ENCODE measurements at regions not wholly inside any gene's neighbourhood (a gene's known extent, or its start where the extent isn't known, plus 50 kb on each side); places are given as distances from the start of the nearest gene placed in this dataset.

DNA sequence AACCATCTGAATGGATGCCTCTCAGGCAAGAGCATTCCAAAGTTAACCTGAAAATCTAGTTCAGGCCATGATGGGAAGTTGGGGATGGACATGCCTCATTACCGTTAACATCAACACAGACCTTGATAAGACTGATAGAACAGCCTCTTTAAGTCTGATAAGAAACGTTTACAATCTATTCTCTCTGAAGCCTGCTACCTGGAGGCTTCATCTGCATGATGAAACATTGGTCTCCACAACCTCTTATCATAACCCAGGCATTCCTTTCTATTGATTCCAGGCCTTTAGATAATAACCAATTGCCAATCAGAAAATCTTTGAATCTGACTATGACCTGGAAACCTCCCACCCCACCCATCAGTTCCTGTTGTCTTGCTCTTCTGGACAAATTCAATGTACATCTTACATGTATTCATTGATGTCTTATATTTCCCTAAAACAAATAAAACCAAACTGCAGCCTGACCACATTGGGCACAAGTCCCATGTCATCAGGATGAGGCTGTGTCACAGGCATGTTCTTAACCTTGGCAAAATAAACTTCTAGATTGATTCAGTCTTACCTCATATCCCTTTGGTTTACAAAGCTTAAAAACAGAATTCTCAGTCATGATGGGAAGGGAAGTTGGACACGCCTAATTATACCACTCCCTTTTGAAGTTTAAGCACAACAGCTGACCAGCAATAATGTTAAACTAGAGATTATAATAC lies 843.8 kb upstream of the SPRY2 start:
- TF ChIP-seq SIX5 (IDR thresholded peaks at IDR 0.05; ENCODE audit: low read depth, low read length, severe bottlenecking), result no peak
- TF ChIP-seq, protein P1, sequence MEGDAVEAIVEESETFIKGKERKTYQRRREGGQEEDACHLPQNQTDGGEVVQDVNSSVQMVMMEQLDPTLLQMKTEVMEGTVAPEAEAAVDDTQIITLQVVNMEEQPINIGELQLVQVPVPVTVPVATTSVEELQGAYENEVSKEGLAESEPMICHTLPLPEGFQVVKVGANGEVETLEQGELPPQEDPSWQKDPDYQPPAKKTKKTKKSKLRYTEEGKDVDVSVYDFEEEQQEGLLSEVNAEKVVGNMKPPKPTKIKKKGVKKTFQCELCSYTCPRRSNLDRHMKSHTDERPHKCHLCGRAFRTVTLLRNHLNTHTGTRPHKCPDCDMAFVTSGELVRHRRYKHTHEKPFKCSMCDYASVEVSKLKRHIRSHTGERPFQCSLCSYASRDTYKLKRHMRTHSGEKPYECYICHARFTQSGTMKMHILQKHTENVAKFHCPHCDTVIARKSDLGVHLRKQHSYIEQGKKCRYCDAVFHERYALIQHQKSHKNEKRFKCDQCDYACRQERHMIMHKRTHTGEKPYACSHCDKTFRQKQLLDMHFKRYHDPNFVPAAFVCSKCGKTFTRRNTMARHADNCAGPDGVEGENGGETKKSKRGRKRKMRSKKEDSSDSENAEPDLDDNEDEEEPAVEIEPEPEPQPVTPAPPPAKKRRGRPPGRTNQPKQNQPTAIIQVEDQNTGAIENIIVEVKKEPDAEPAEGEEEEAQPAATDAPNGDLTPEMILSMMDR (IDR thresholded peaks at IDR 0.05 in 2 of 3, conservative IDR thresholded peaks at IDR 0.05 in 1 of 3; ENCODE audit: control insufficient read depth in 2 of 3, extremely low read depth in 1 of 3, insufficient read depth in 1 of 3, low read depth in 3 of 3, low read length in 3 of 3), result no peak

Data from GM12878 (cell line).